Pancreas (tissue), 10 donors: ENCODE measurements at regions not wholly inside any gene's neighbourhood (a gene's known extent, or its start where the extent isn't known, plus 50 kb on each side); places are given as distances from the start of the nearest gene placed in this dataset.
A peak's percentile ranks its signal among the peaks of the same experiment; 100 is the strongest.

Experiments used
- ATAC-seq, 4 donors: fragments of 200-7000 bp; cut with Tn5 transposase; one replicate each; pipeline versions ENCODE4 v1.8.0 to v1.9.1; 2020; ENCODE audit warnings: mild to moderate bottlenecking in 4 of 4, moderate library complexity in 4 of 4
- DNase-seq, 6 donors: peaks; one replicate each; pipeline ENCODE4 v3.0.0-alpha.2; 2020
- FAIRE-seq: peaks from 2 replicates; lab custom pipeline; 2012; peaks lifted over from hg19 to GRCh38; lab: Jason Lieb, UNC
- H3K27ac ChIP-seq, 4 donors: fragments of 200-600 bp; sonication (generic); 1 replicate in 3 of 4; 2 replicates in 1 of 4; pipeline versions ENCODE4 v1.5.0 to v1.8.0; 2020
- H3K27me3 ChIP-seq, 4 donors: fragments of 200-600 bp; one replicate each; pipeline ENCODE4 v1.8.0; 2021
- H3K36me3 ChIP-seq, 3 donors: fragments of 200-600 bp; sonication (generic) in 1 of 3; one replicate each; pipeline versions ENCODE4 v1.5.0 to v1.8.0; 2020 to 2021
- H3K4me1 ChIP-seq, 3 donors: fragments of 200-600 bp; one replicate each; pipeline ENCODE4 v1.8.0; 2021
- H3K4me3 ChIP-seq, 4 donors: fragments of 200-600 bp; sonication (generic) in 2 of 4; one replicate each; pipeline versions ENCODE4 v1.5.0 to v1.8.0; 2020 to 2021
- H3K9me3 ChIP-seq, 4 donors: fragments of 200-600 bp; one replicate each; pipeline ENCODE4 v1.8.0; 2021
- CTCF ChIP-seq, 4 donors: fragments of 200-600 bp; sonication (generic) in 3 of 4; IDR thresholded peaks; one replicate each; pipeline versions ENCODE4 v1.5.0 to v1.8.0; 2021; ENCODE audit warnings: antibody characterized with exemption in 4 of 4
- WGBS, 2 donors: extraction: QIAGEN DNeasy Blood & Tissue Kit; methylation state at CpG; one replicate each; pipeline ENCODE4 v1.1.7; 2013; 5-methylcytosine and 5-hydroxymethylcytosine counted together
- intact Hi-C, 3 donors: fragments of 100-400 bp; cut with DNase I; formaldehyde crosslinking; loops; one replicate each; pipeline versions ENCODE4 v1.11.1 to v1.14.2; 2022
- donor health status: healthy with polysubstance abuse.
- donor health status: DM: no; HTN: no; CAD: no; lungs with moderate emphysema.
- donor health status: DM: no; HTN: no; CAD: no.
- donor health status: control.
- donor health status: control.
- donor health status: Bipolar disorder and iron deficiency.
- donor health status: DM: yes; HTN: yes; CAD: no.
- donor health status: DM: no; HTN: no; CAD: no.
- donor health status: DM: no; HTN: no; CAD: no.
- donor health status: DM: yes; HTN: yes; CAD: no.

- H3K9me3 ChIP-seq: no peaks in the 10 kb centered on the region
- peaks cover 0 to 3% (median 0%) of the 10 kb centered on the region in 3 donors for H3K4me1 ChIP-seq
- no peak for FAIRE-seq
- H3K4me3 ChIP-seq: no peak overlapping the region
- peak overlapping the region in 1 of 4 donors; percentile 41 for H3K27ac ChIP-seq
- no peaks in the 10 kb centered on the region for H3K36me3 ChIP-seq
- no peak for TF ChIP-seq CTCF (IDR thresholded peaks at IDR 0.05)
- H3K27me3 ChIP-seq: no peaks in the 10 kb centered on the region
- DNase-seq: no peak
- intact Hi-C loops: no loop called here
- WGBS, 2 donors: 65 to 74% methylated on average over 13 of the region's 13 CpGs
- peak in 3 of 4 donors; percentile 52 to 75 (median 65) for ATAC-seq
These were observed 69.6 kb upstream of the RMDN2 start for GRCh38 chr2:37855283-37856041.

DNA sequence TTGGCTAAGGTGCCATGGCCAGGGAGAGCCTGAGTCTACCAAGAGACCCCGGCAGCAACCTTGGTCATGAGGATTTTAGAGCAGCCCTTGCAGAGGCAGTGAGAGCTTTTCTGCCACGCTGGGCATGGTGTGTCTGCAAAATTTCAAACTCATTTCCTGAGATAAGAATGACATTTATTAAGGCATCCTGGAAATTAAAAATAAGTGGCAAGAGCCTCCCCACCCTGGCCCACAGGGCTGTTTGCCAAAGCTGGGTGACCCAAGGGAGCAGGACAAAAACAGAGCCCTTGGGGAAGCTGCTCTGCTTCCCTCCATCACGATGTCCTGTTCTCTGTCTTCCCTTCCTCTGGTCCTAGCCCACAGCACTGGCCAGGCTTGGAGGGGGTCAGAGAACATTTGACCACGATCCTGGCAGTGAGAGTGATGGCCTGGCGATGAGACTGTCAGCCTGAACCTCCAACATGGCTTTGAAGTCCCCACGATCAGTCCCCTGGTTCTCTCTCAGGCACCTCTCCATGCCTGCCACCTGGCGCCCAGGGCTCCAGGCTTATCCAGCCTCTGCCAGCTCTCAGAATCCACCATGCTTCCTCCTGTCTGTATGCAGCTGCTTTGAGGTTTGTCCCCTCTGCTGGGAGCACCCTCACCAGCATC, 68.9 kb upstream of the RMDN2 start:
- no peaks in the 10 kb centered on the region for H3K36me3 ChIP-seq
- 59 to 71% methylated on average over 7 of the region's 7 CpGs for WGBS, 2 donors
- TF ChIP-seq CTCF (IDR thresholded peaks at IDR 0.05): no peak
- ATAC-seq (no peak), DNase-seq (no peak), FAIRE-seq (no peak)
- intact Hi-C loops: no loop called here
- no peaks in the 10 kb centered on the region for H3K9me3 ChIP-seq
- no peak overlapping the region for H3K27ac ChIP-seq
- H3K27me3 ChIP-seq: no peaks in the 10 kb centered on the region
- no peak overlapping the region for H3K4me3 ChIP-seq
- H3K4me1 ChIP-seq: peaks cover 0 to 3% (median 0%) of the 10 kb centered on the region in 3 donors

GRCh38 chr2:37857575-37858399, 67.3 kb upstream of the RMDN2 start:
- no peaks in the 10 kb centered on the region for H3K36me3 ChIP-seq

GRCh38 chr2:37858400-37858711, 66.7 kb upstream of the RMDN2 start:
- intact Hi-C loops: no loop called here
- WGBS, 2 donors: 52 to 53% methylated on average over 2 of the region's 2 CpGs
- H3K36me3 ChIP-seq: no peaks in the 10 kb centered on the region
- no peak for FAIRE-seq
- ATAC-seq: peak in 1 of 4 donors; percentile 15
- DNase-seq: no peak
- H3K4me3 ChIP-seq: no peak overlapping the region
- H3K4me1 ChIP-seq: no peaks in the 10 kb centered on the region
- H3K9me3 ChIP-seq: no peaks in the 10 kb centered on the region
- no peak overlapping the region for H3K27ac ChIP-seq
- H3K27me3 ChIP-seq: no peaks in the 10 kb centered on the region
- no peak for TF ChIP-seq CTCF (IDR thresholded peaks at IDR 0.05)

More at GRCh38 chr2:37857575-37858399, 67.3 kb upstream of the RMDN2 start:
- DNase-seq: no peak
- no peaks in the 10 kb centered on the region for H3K27me3 ChIP-seq
- intact Hi-C loops: no loop called here
- no peak overlapping the region for H3K4me3 ChIP-seq
- H3K4me1 ChIP-seq: no peaks in the 10 kb centered on the region
- 82 to 87% methylated on average over 11 of the region's 11 CpGs for WGBS, 2 donors
- FAIRE-seq: no peak
- ATAC-seq: no peak
- no peak overlapping the region for H3K27ac ChIP-seq
- H3K9me3 ChIP-seq: no peaks in the 10 kb centered on the region
- no peak for TF ChIP-seq CTCF (IDR thresholded peaks at IDR 0.05)
